ENCODE measurements at regions not wholly inside any gene's neighbourhood (a gene's known extent, or its start where the extent isn't known, plus 50 kb on each side); places are given as distances from the start of the nearest gene placed in this dataset.
"Not testable (repeated sequence)": the region's sequence is repeated elsewhere in the genome, so short reads cannot be mapped to it uniquely, and the experiment has no call there.

DNA sequence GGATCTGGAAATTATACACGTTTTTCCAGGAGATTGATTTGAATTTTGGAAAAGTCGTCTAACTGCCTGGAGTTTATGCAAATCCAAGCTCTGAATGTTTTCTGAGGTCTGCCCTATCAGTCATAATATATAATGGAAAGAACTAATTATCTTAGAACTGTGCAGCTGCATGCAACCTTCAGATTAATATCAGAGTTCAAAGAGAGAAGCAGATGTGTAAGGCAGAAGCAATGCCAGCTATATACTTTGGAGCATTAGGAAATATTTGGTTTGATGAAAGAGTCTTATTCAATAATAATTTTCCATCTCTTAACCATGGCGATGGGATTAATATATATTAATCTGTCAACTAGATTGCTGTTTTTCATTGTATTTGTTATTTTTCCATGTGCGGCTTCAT lies 500.9 kb downstream of the NEBL start:
- Histone ChIP-seq H3K27ac (no peak overlapping the region), H3K4me3 (no peak overlapping the region), H3K27me3 (no peaks in the 10 kb centered on the region), H3K36me3 (replicated peaks in 1 of 2; ENCODE audit: insufficient read depth in 1 of 2, low read depth in 2 of 2) (no peaks in the 10 kb centered on the region), H3K9me3 (no peaks in the 10 kb centered on the region), H3K4me1 (no peaks in the 10 kb centered on the region)
- TF ChIP-seq, protein P1, sequence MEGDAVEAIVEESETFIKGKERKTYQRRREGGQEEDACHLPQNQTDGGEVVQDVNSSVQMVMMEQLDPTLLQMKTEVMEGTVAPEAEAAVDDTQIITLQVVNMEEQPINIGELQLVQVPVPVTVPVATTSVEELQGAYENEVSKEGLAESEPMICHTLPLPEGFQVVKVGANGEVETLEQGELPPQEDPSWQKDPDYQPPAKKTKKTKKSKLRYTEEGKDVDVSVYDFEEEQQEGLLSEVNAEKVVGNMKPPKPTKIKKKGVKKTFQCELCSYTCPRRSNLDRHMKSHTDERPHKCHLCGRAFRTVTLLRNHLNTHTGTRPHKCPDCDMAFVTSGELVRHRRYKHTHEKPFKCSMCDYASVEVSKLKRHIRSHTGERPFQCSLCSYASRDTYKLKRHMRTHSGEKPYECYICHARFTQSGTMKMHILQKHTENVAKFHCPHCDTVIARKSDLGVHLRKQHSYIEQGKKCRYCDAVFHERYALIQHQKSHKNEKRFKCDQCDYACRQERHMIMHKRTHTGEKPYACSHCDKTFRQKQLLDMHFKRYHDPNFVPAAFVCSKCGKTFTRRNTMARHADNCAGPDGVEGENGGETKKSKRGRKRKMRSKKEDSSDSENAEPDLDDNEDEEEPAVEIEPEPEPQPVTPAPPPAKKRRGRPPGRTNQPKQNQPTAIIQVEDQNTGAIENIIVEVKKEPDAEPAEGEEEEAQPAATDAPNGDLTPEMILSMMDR (IDR thresholded peaks at IDR 0.05): no peak
- TF ChIP-seq POLR2A (IDR thresholded peaks at IDR 0.05): no peak
- no peak for ATAC-seq
- intact Hi-C loops (cut with DNase I): no loop called here
- 48 to 54% methylated on average over 4 of the region's 4 CpGs for WGBS, 2 donors
- no peak for DNase-seq

DNA sequence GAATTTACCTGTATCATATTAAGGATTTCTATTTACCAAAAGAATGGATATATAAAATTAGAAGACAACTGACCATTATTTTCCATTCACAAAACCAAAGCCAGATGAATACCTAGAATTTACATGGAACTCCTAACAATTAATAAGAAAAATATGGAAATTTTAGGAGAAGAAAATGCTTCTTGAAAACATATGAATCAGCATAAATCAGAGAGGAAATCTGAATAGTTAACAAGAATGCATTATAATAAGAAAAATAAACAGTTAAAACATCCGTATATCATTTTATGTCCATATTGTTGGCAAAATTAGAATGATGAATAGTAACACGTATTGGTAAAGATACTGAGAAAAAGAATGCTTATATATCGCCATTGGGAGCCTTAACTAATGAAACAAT lies 505.5 kb downstream of the NEBL start:
- Histone ChIP-seq H3K36me3 (replicated peaks in 1 of 2; ENCODE audit: insufficient read depth in 1 of 2, low read depth in 2 of 2) (no peaks in the 10 kb centered on the region), H3K4me3 (no peak overlapping the region), H3K9me3 (no peaks in the 10 kb centered on the region), H3K27me3 (no peaks in the 10 kb centered on the region), H3K27ac (no peak overlapping the region), H3K4me1 (no peaks in the 10 kb centered on the region)
- intact Hi-C loops (cut with DNase I): no loop called here
- DNase-seq (no peak), ATAC-seq (no peak)
- TF ChIP-seq POLR2A (IDR thresholded peaks at IDR 0.05): no peak
- TF ChIP-seq, protein P1 (IDR thresholded peaks at IDR 0.05): no peak
- 64 to 70% methylated on average over 3 of the region's 3 CpGs for WGBS, 2 donors

DNA sequence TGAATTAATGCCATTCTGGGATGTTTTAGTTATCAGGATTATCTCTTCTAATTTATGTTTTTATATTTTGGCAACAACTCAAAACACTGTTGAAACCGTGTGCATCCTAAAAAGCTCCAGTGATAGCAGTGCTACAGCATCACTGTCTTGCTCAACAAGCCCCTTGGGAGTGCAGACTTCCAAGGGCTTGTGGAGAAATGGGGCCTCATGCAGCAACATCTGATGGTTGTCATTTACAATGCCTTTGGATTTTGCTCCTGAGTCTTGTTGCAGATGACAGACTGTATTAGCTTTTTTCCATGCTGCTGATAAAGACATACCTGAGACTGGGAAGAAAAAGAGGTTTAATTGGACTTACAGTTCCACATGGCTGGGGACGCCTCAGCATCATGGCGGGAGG lies 515.4 kb downstream of the NEBL start:
- no peaks in the 10 kb centered on the region for H3K4me1 ChIP-seq
- H3K27me3 ChIP-seq: no peaks in the 10 kb centered on the region
- ATAC-seq (no peak), DNase-seq (no peak)
- H3K27ac ChIP-seq: no peak overlapping the region
- TF ChIP-seq POLR2A (IDR thresholded peaks at IDR 0.05): no peak
- TF ChIP-seq, protein P1 (IDR thresholded peaks at IDR 0.05): no peak
- H3K4me3 ChIP-seq: no peak overlapping the region
- 60 to 73% methylated on average over 3 of the region's 3 CpGs for WGBS, 2 donors
- H3K9me3 ChIP-seq: no peaks in the 10 kb centered on the region
- intact Hi-C loops (cut with DNase I): no loop called here
- H3K36me3 ChIP-seq (replicated peaks in 1 of 2; ENCODE audit: insufficient read depth in 1 of 2, low read depth in 2 of 2): no peaks in the 10 kb centered on the region

DNA sequence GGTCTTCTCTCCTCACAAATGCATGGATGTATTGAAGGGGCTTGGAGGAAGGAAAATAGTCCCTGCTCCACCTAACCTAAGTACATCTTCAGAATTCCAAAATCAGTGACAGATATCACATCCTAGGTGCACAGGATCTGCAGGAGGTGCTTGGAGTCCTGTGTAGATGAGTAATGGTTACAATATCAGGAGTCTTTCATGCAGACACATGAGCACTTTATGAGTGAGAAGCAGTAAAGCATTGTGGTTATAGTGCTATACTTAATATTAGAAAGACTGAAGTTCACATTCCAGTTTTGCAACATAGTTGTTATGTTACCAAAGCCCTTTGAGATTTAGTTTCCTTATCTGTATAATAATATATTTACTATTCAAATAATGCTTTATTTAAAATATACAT lies 516.7 kb downstream of the NEBL start:
- H3K4me1 ChIP-seq: no peaks in the 10 kb centered on the region
- no peak for ATAC-seq
- H3K4me3 ChIP-seq: no peak overlapping the region
- DNase-seq: no peak
- H3K27ac ChIP-seq: no peak overlapping the region
- no peaks in the 10 kb centered on the region for H3K36me3 ChIP-seq (replicated peaks in 1 of 2; ENCODE audit: insufficient read depth in 1 of 2, low read depth in 2 of 2)
- intact Hi-C loops (cut with DNase I): no loop called here
- H3K27me3 ChIP-seq: no peaks in the 10 kb centered on the region
- TF ChIP-seq, protein P1 (IDR thresholded peaks at IDR 0.05): no peak
- TF ChIP-seq POLR2A (IDR thresholded peaks at IDR 0.05): no peak
- no peaks in the 10 kb centered on the region for H3K9me3 ChIP-seq

DNA sequence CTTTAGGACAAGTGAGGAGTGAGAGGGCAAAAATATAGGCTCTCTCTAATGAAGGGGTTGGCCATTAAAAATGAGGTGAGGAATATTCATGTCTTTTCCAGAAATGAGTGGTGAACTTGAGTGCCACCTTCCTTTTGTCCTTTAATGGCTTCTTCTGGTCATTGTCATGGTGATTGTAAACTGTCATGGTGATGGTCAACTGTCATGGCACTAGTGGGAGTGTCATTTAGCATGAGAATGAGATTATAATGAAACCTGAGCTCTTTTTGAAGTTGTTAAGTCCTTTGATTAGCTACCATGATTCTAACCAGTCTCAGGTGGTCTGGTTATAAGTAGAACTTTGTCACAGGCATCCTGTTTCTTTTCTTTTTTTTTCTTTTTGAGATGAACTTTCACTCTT lies 524.4 kb downstream of the NEBL start:
- no peaks in the 10 kb centered on the region for H3K36me3 ChIP-seq (replicated peaks in 1 of 2; ENCODE audit: insufficient read depth in 1 of 2, low read depth in 2 of 2)
- TF ChIP-seq POLR2A (IDR thresholded peaks at IDR 0.05): no peak
- TF ChIP-seq, protein P1 (IDR thresholded peaks at IDR 0.05): no peak
- no peak for ATAC-seq

DNA sequence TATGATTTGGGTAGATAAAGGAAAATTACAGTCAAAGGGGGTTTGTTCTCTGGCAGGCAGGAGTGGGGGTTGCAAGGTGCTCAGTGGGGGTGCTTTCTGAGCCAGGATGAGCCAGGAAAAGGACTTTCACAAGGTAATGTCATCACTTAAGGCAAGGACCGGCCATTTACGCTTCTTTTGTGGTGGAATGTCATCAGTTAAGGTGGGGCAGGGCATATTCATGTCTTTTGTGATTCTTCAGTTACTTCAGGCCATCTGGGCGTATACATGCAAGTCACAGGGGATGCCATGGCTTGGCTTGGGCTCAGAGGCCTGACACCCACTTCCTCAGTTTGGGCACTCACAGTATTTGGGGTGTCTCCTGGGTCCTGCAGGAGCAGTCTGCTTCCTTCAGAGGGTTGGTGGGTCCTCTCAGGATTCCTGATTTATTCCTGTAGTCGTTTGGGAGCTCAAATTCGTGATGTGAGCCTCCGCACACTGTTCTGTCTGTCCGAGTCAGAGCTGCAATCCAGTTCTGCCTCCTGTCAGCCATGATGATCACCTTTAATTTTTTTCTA lies 526.1 kb downstream of the NEBL start:
- H3K4me1 ChIP-seq; DNase-seq; H3K27ac ChIP-seq; intact Hi-C loops (cut with DNase I); H3K36me3 ChIP-seq (replicated peaks in 1 of 2; ENCODE audit: insufficient read depth in 1 of 2, low read depth in 2 of 2); H3K27me3 ChIP-seq; H3K4me3 ChIP-seq; ATAC-seq; H3K9me3 ChIP-seq: not testable (repeated sequence)
- 71% methylated on average over 7 of the region's 7 CpGs for WGBS, 2 donors

More for the DNA sequence above, 524.4 kb downstream of the NEBL start:
- no peaks in the 10 kb centered on the region for H3K9me3 ChIP-seq
- intact Hi-C loops (cut with DNase I): no loop called here
- H3K4me1 ChIP-seq: no peaks in the 10 kb centered on the region
- H3K27me3 ChIP-seq: no peaks in the 10 kb centered on the region
- H3K4me3 ChIP-seq: no peak overlapping the region
- H3K27ac ChIP-seq: no peak overlapping the region
- no peak for DNase-seq

Measured in body of pancreas (tissue), 4 donors.